BE2C (cell line): ENCODE measurements at regions not wholly inside any gene's neighbourhood (a gene's known extent, or its start where the extent isn't known, plus 50 kb on each side); places are given as distances from the start of the nearest gene placed in this dataset.
A peak's percentile ranks its signal among the peaks of the same experiment; 100 is the strongest.

ENCODE experiments used
- DNase-seq: peaks from one replicate; pipeline ENCODE4 v3.0.0-alpha.2; 2020
- H3K27me3 ChIP-seq: fragments of 250-450 bp; sonication (Bioruptor Pico); 2 replicates; pipeline ENCODE4 v1.5.1; 2020; ENCODE audit warnings: mild to moderate bottlenecking
- H3K36me3 ChIP-seq: fragments of 250-450 bp; sonication (Bioruptor Pico); 2 replicates; pipeline ENCODE4 v1.5.1; 2020; ENCODE audit warnings: mild to moderate bottlenecking
- H3K4me1 ChIP-seq: fragments of 250-450 bp; sonication (Bioruptor Pico); 2 replicates; pipeline ENCODE4 v1.5.1; 2020
- H3K4me3 ChIP-seq: 2 replicates; pipeline ENCODE4 v1.5.1; 2011; ENCODE audit warnings: low read depth, low read length
- H3K9me3 ChIP-seq: fragments of 250-450 bp; sonication (Bioruptor Pico); 2 replicates; pipeline ENCODE4 v1.5.1; 2020
- CTCF ChIP-seq: IDR thresholded peaks from 2 replicates; pipeline ENCODE4 v1.5.1; 2012; ENCODE audit warnings: mild to moderate bottlenecking, low read depth, low read length

GRCh38 chr4:123984886-123985285 is 588.3 kb downstream of the SPRY1 start:
- no peak for TF ChIP-seq CTCF
- Histone ChIP-seq H3K27me3 (no peaks in the 10 kb centered on the region), H3K4me1 (no peaks in the 10 kb centered on the region), H3K9me3 (no peaks in the 10 kb centered on the region), H3K36me3 (no peaks in the 10 kb centered on the region), H3K4me3 (no peak overlapping the region)
- DNase-seq: no peak

GRCh38 chr4:123986268-123986798 is 589.7 kb downstream of the SPRY1 start:
- H3K27me3 ChIP-seq: no peaks in the 10 kb centered on the region
- DNase-seq: no peak
- no peaks in the 10 kb centered on the region for H3K4me1 ChIP-seq
- TF ChIP-seq CTCF: no peak
- no peak overlapping the region for H3K4me3 ChIP-seq
- no peaks in the 10 kb centered on the region for H3K36me3 ChIP-seq
- no peaks in the 10 kb centered on the region for H3K9me3 ChIP-seq

- H3K36me3 ChIP-seq: no peaks in the 10 kb centered on the region
Measured at GRCh38 chr4:123987408-123987807, 590.8 kb downstream of the SPRY1 start.

GRCh38 chr4:123990310-123990870 is 593.8 kb downstream of the SPRY1 start:
- no peaks in the 10 kb centered on the region for H3K27me3 ChIP-seq
- H3K4me1 ChIP-seq: no peaks in the 10 kb centered on the region
- no peak for TF ChIP-seq CTCF
- H3K4me3 ChIP-seq: no peak overlapping the region
- H3K36me3 ChIP-seq: no peaks in the 10 kb centered on the region
- no peaks in the 10 kb centered on the region for H3K9me3 ChIP-seq
- no peak for DNase-seq

More at GRCh38 chr4:123987408-123987807, 590.8 kb downstream of the SPRY1 start:
- no peak for TF ChIP-seq CTCF
- Histone ChIP-seq H3K27me3 (no peaks in the 10 kb centered on the region), H3K9me3 (no peaks in the 10 kb centered on the region), H3K4me1 (no peaks in the 10 kb centered on the region), H3K4me3 (no peak overlapping the region)
- DNase-seq: no peak

GRCh38 chr4:123994917-123995316 is 598.3 kb downstream of the SPRY1 start:
- no peaks in the 10 kb centered on the region for H3K9me3 ChIP-seq
- no peaks in the 10 kb centered on the region for H3K36me3 ChIP-seq
- DNase-seq: no peak
- H3K4me3 ChIP-seq: no peak overlapping the region
- no peaks in the 10 kb centered on the region for H3K27me3 ChIP-seq
- no peaks in the 10 kb centered on the region for H3K4me1 ChIP-seq
- TF ChIP-seq CTCF: peak; percentile 16; the same call in 1 of the 2 replicates

- Histone ChIP-seq H3K27me3 (no peaks in the 10 kb centered on the region), H3K9me3 (no peaks in the 10 kb centered on the region), H3K36me3 (no peaks in the 10 kb centered on the region), H3K4me1 (no peaks in the 10 kb centered on the region), H3K4me3 (no peak overlapping the region)
- no peak for TF ChIP-seq CTCF
- DNase-seq: no peak
Measured at GRCh38 chr4:123995936-123996335, 599.3 kb downstream of the SPRY1 start.
